Subcutaneous abdominal adipose tissue (tissue), 5 donors: ENCODE measurements at regions not wholly inside any gene's neighbourhood (a gene's known extent, or its start where the extent isn't known, plus 50 kb on each side); places are given as distances from the start of the nearest gene placed in this dataset.

ENCODE experiments used
- H3K27ac ChIP-seq: one replicate; pipeline ENCODE4 v1.7.0; 2013; ENCODE audit warnings: low read depth, mild to moderate bottlenecking, inconsistent platforms, low read length, moderate library complexity
- H3K27me3 ChIP-seq, 5 donors: one replicate each; pipeline ENCODE4 v1.7.0; 2013; ENCODE audit warnings: low read length in 5 of 5, inconsistent platforms in 1 of 5; ENCODE audit not compliant: control insufficient read depth in 5 of 5, insufficient read depth in 4 of 5
- H3K36me3 ChIP-seq, 5 donors: one replicate each; pipeline ENCODE4 v1.7.0; 2013; ENCODE audit warnings: low read length in 5 of 5; ENCODE audit not compliant: control insufficient read depth in 5 of 5, insufficient read depth in 5 of 5
- H3K4me1 ChIP-seq, 5 donors: one replicate each; pipeline ENCODE4 v1.7.0; 2013; ENCODE audit warnings: low read length in 5 of 5, mild to moderate bottlenecking in 3 of 5, moderate library complexity in 1 of 5; ENCODE audit not compliant: control insufficient read depth in 5 of 5, insufficient read depth in 5 of 5
- H3K4me3 ChIP-seq, 5 donors: one replicate each; pipeline ENCODE4 v1.7.0; 2013; ENCODE audit warnings: low read length in 5 of 5, low read depth in 1 of 5
- H3K9ac ChIP-seq, 5 donors: one replicate each; pipeline ENCODE4 v1.7.0; 2013; ENCODE audit warnings: low read length in 5 of 5, mild to moderate bottlenecking in 4 of 5, moderate library complexity in 3 of 5
- H3K9me3 ChIP-seq, 5 donors: one replicate each; pipeline ENCODE4 v1.7.0; 2013; ENCODE audit warnings: low read length in 5 of 5; ENCODE audit not compliant: control insufficient read depth in 5 of 5
- donor health status: healthy.
- donor health status: healthy.
- donor health status: healthy.
- donor health status: healthy.
- donor health status: healthy.

GRCh38 chr14:101065696-101066694 is 162.5 kb upstream of the RTL1 start:
- Histone ChIP-seq H3K9me3 (no peaks in the 10 kb centered on the region), H3K4me1 (no peaks in the 10 kb centered on the region), H3K27me3 (peaks cover 7 to 15% (median 10%) of the 10 kb centered on the region in 5 donors), H3K9ac (no peak overlapping the region), H3K27ac (no peak overlapping the region), H3K4me3 (no peak overlapping the region), H3K36me3 (peaks cover 0 to 4% (median 0%) of the 10 kb centered on the region in 5 donors)

DNA sequence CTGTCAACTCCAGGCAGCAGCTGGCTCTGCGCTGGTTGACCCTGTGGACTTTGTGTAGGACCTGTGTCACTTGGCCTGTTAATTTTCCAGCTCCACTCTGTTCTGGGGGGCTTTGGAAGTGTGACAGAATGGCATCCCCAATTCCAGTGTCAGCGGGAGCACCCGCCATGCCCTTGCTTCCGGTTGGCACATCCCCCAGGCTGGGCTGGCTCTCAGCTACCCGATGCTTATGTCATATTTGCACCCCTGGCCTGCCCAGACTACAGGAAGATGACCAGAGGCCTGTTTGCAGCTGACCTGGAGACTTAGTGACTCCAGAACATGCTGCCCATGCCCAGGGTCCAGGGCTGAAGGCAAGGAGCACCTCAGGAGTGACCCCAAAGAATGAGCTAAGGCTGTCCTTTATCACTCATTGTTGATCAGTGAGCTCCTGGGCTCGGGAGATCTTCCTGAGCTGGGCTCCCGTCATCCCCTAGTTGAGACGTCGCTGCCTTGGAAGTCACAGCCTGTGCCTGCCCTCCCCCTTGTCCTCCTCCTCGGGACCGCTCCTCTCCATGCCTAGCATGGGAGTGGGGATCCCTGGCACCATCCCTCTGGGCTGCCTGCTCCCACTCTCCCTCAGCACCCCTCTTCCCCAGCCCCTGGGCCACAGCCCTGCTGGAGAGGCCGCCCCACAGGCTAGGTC is 163.4 kb upstream of the RTL1 start:
- no peaks in the 10 kb centered on the region for H3K9me3 ChIP-seq
- H3K27me3 ChIP-seq: peaks cover 3 to 16% (median 9%) of the 10 kb centered on the region in 5 donors
- H3K4me1 ChIP-seq: no peaks in the 10 kb centered on the region
- no peaks in the 10 kb centered on the region for H3K36me3 ChIP-seq
- H3K9ac ChIP-seq: no peak overlapping the region
- H3K4me3 ChIP-seq: no peak overlapping the region
- no peak overlapping the region for H3K27ac ChIP-seq

GRCh38 chr14:101068313-101069227 is 165.0 kb upstream of the RTL1 start:
- Histone ChIP-seq H3K4me3 (no peak overlapping the region), H3K27me3 (peaks cover 9 to 16% (median 14%) of the 10 kb centered on the region in 5 donors)

DNA sequence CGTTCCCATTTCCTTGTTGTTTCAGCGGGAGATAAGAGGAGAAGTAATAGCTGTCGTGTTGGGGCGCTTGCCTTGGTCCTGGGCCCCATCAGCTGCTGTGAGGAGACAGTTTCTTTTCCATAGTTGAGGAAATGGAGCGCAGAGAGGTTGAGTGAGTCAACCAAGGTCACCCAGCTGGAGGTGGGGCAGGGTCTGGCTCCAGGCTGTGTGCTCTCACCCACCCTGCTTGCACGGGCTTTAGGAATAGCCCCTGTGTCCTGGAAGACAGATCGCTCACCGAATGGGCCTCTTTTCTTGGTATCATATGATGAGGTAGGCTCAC is 165.7 kb upstream of the RTL1 start:
- Histone ChIP-seq H3K9ac (no peak overlapping the region), H3K27ac (no peak overlapping the region), H3K36me3 (no peaks in the 10 kb centered on the region), H3K27me3 (peaks cover 9 to 19% (median 15%) of the 10 kb centered on the region in 5 donors), H3K4me3 (no peak overlapping the region), H3K4me1 (no peaks in the 10 kb centered on the region), H3K9me3 (no peaks in the 10 kb centered on the region)

More at GRCh38 chr14:101068313-101069227, 165.0 kb upstream of the RTL1 start:
- H3K36me3 ChIP-seq: no peaks in the 10 kb centered on the region
- H3K9ac ChIP-seq: no peak overlapping the region
- H3K4me1 ChIP-seq: no peaks in the 10 kb centered on the region
- H3K27ac ChIP-seq: no peak overlapping the region
- no peaks in the 10 kb centered on the region for H3K9me3 ChIP-seq

- Histone ChIP-seq H3K27me3 (peaks cover 9 to 23% (median 21%) of the 10 kb centered on the region in 5 donors), H3K4me3 (no peak overlapping the region), H3K9me3 (no peaks in the 10 kb centered on the region), H3K36me3 (no peaks in the 10 kb centered on the region), H3K9ac (no peak overlapping the region), H3K27ac (no peak overlapping the region), H3K4me1 (no peaks in the 10 kb centered on the region)
These were observed 166.3 kb upstream of the RTL1 start for GRCh38 chr14:101069666-101070362.

DNA sequence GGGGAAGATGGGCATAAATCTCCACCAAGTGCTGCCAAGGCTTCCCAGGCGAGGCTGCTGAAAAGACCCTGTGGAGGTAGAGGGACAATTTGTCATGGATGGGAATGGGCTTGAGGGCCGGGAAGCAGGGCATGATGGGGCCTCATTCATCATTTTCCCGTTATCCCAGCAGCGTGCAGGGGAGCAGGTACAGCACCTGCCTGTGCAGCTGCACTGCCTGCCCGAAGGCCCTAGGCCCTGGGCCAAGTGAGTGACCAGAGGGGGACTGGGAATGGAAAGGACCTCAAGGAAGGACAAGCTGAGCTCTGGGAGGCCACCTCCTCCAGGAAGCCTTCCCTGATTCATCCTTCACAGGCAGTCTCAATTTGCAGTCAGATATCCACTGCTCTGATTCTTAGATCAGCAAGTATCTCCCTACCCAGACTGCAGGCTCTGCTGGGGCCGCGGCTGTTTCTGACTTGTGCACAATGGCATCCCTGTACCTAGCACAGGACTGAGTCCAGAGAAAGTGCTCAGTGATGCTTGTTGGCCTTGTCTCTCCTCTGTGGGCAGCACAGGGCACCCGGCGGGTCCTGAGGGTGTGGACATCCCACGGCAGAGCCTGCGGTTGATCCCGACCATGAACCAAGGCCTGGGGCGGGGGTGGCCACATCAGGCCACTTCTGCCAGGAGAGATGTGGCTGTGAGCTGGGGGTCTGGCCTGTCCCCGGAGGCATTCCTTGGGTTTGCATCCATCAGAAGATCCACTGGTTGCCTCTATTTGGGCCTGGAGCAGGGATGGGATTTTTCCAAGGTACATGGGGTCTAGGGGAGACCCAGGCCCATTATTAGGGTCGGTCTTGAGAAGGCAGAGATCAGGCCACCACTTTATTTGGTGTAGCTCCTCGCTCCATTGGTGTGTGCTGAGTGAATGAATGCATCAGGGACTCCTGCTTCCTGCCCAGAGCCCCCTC is 167.3 kb upstream of the RTL1 start:
- Histone ChIP-seq H3K9ac (no peak overlapping the region), H3K4me1 (no peaks in the 10 kb centered on the region), H3K9me3 (no peaks in the 10 kb centered on the region), H3K27ac (no peak overlapping the region), H3K4me3 (no peak overlapping the region), H3K27me3 (peaks cover 15 to 29% (median 22%) of the 10 kb centered on the region in 5 donors), H3K36me3 (no peaks in the 10 kb centered on the region)

GRCh38 chr14:101071493-101071906 is 168.0 kb upstream of the RTL1 start:
- Histone ChIP-seq H3K27ac (no peak overlapping the region), H3K4me1 (no peaks in the 10 kb centered on the region), H3K36me3 (no peaks in the 10 kb centered on the region), H3K9me3 (no peaks in the 10 kb centered on the region), H3K9ac (no peak overlapping the region), H3K27me3 (peaks cover 22 to 36% (median 29%) of the 10 kb centered on the region in 5 donors), H3K4me3 (no peak overlapping the region)

- H3K27ac ChIP-seq: no peak overlapping the region
- H3K27me3 ChIP-seq: peaks cover 27 to 42% (median 34%) of the 10 kb centered on the region in 5 donors
- no peaks in the 10 kb centered on the region for H3K9me3 ChIP-seq
- no peak overlapping the region for H3K4me3 ChIP-seq
- H3K4me1 ChIP-seq: no peaks in the 10 kb centered on the region
- no peak overlapping the region for H3K9ac ChIP-seq
- H3K36me3 ChIP-seq: no peaks in the 10 kb centered on the region
These were observed 168.5 kb upstream of the RTL1 start for GRCh38 chr14:101072070-101072469.
